Brain microvascular endothelial cell (primary cell): ENCODE measurements at regions not wholly inside any gene's neighbourhood (a gene's known extent, or its start where the extent isn't known, plus 50 kb on each side); places are given as distances from the start of the nearest gene placed in this dataset.

ENCODE experiments used
- DNase-seq: peaks from one replicate; pipeline ENCODE4 v3.0.0-alpha.2; 2020
- H3K27ac ChIP-seq: fragments of 250-450 bp; sonication (Bioruptor Pico); 2 replicates; pipeline ENCODE4 v1.5.1; 2020; ENCODE audit warnings: mild to moderate bottlenecking, moderate library complexity
- H3K27me3 ChIP-seq: fragments of 250-450 bp; sonication (Bioruptor Pico); replicated peaks from 2 replicates; pipeline ENCODE4 v1.5.1; 2020; ENCODE audit warnings: mild to moderate bottlenecking
- H3K36me3 ChIP-seq: fragments of 250-450 bp; sonication (Bioruptor Pico); replicated peaks from 2 replicates; pipeline ENCODE4 v1.5.1; 2020; ENCODE audit warnings: mild to moderate bottlenecking
- H3K4me3 ChIP-seq: 2 replicates; pipeline ENCODE4 v1.5.1; 2011; ENCODE audit warnings: low read depth, mild to moderate bottlenecking, control low read depth, low read length, moderate library complexity
- CTCF ChIP-seq: IDR thresholded peaks from 2 replicates; pipeline ENCODE4 v1.5.1; 2011; ENCODE audit warnings: low read depth, mild to moderate bottlenecking, moderate library complexity, low read length, control low read depth, inconsistent platforms; ENCODE audit errors: missing control alignments
- in situ Hi-C: cut with HindIII; loops from 2 replicates; pipeline ENCODE4 v1.10.0; 2017; ENCODE audit warnings: low sequenced_read_pairs, low pct_ligation_motif_present

- DNase-seq: no peak
- in situ Hi-C loops: no loop called here
- no peak for TF ChIP-seq CTCF
- Histone ChIP-seq H3K4me3 (no peak overlapping the region), H3K27me3 (no peaks in the 10 kb centered on the region), H3K27ac (no peak overlapping the region), H3K36me3 (no peaks in the 10 kb centered on the region)
These were observed 567.2 kb downstream of the MBD2 start for GRCh38 chr18:53657257-53657656.

GRCh38 chr18:53649621-53650020 is 574.8 kb downstream of the MBD2 start:
- DNase-seq: no peak
- H3K27ac ChIP-seq: no peak overlapping the region
- no peak for TF ChIP-seq CTCF
- H3K4me3 ChIP-seq: no peak overlapping the region
- no peaks in the 10 kb centered on the region for H3K36me3 ChIP-seq
- in situ Hi-C loops: no loop called here
- no peaks in the 10 kb centered on the region for H3K27me3 ChIP-seq

GRCh38 chr18:53644799-53645471 is 579.5 kb downstream of the MBD2 start:
- in situ Hi-C loops: no loop called here
- Histone ChIP-seq H3K4me3 (no peak overlapping the region), H3K36me3 (no peaks in the 10 kb centered on the region), H3K27ac (no peak overlapping the region), H3K27me3 (no peaks in the 10 kb centered on the region)
- DNase-seq: no peak
- TF ChIP-seq CTCF: no peak

DNA sequence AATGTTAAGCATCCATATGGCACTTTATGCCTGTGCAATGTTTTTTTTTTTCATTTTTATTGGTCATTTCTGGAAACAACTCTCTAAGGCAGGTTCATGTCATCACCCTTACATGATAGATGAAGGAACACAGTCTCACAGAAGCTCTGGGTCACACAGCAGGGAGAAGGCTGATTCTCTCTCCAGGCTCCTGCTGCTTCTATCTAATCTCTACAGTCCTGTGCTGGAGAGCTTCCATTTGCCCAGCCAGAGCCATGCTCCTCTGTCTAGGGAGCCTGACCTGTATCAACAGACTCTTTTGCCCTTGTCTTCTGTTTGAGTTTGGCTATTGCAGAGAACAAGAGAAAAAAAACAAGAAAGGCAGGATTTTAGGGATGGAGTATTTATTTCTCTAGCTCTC is 584.8 kb downstream of the MBD2 start:
- H3K4me3 ChIP-seq: no peak overlapping the region
- DNase-seq: no peak
- H3K27ac ChIP-seq: no peak overlapping the region
- no peaks in the 10 kb centered on the region for H3K36me3 ChIP-seq
- TF ChIP-seq CTCF: no peak
- in situ Hi-C loops: no loop called here
- no peaks in the 10 kb centered on the region for H3K27me3 ChIP-seq

GRCh38 chr18:53629337-53629736 is 595.1 kb downstream of the MBD2 start:
- DNase-seq: no peak
- in situ Hi-C loops: no loop called here
- no peak for TF ChIP-seq CTCF
- Histone ChIP-seq H3K27me3 (no peaks in the 10 kb centered on the region), H3K36me3 (no peaks in the 10 kb centered on the region), H3K27ac (no peak overlapping the region), H3K4me3 (no peak overlapping the region)

GRCh38 chr18:53625997-53626599 is 598.4 kb downstream of the MBD2 start:
- Histone ChIP-seq H3K27ac (no peak overlapping the region), H3K36me3 (no peaks in the 10 kb centered on the region), H3K4me3 (no peak overlapping the region), H3K27me3 (no peaks in the 10 kb centered on the region)
- in situ Hi-C loops: no loop called here
- DNase-seq: no peak
- no peak for TF ChIP-seq CTCF
